Naive thymus-derived CD4-positive, alpha-beta T cell (primary cell): ENCODE measurements at regions not wholly inside any gene's neighbourhood (a gene's known extent, or its start where the extent isn't known, plus 50 kb on each side); places are given as distances from the start of the nearest gene placed in this dataset.

Experiments
- ATAC-seq: fragments of 150-1000 bp; cut with Tn5 transposase; 2 replicates; pipeline ENCODE4 v1.10.0; 2021; ENCODE audit warnings: mild to moderate bottlenecking, moderate library complexity
- CTCF ChIA-PET: fragments of 350-600 bp; sonication (Branson Sonifier 250); formaldehyde crosslinking; loops from one replicate; lab custom pipeline; 2021; ENCODE audit warnings: antibody characterized with exemption; lab: Charles Lee
- POLR2A ChIA-PET: fragments of 350-600 bp; sonication (Branson Sonifier 250); formaldehyde crosslinking; loops from one replicate; lab custom pipeline; 2021; ENCODE audit warnings: antibody characterized with exemption, inconsistent platforms; lab: Charles Lee
- DNase-seq, 9 donors: peaks; one replicate each; pipeline versions ENCODE4 v3.0.0 to v3.0.0-alpha.2; 2020 to 2022; ENCODE audit warnings: mixed read lengths in 1 of 9
- H3K27ac ChIP-seq: one replicate; pipeline ENCODE4 v1.7.0; 2013; ENCODE audit warnings: mild to moderate bottlenecking, low read depth, low read length, moderate library complexity
- H3K27me3 ChIP-seq, 2 donors: one replicate each; pipeline ENCODE4 v1.7.0; 2013; ENCODE audit warnings: low read length in 2 of 2, mild to moderate bottlenecking in 2 of 2, moderate library complexity in 2 of 2; ENCODE audit not compliant: control insufficient read depth in 2 of 2, insufficient read depth in 2 of 2
- H3K36me3 ChIP-seq, 3 experiments: 1 replicate in 2 of 3; 2 replicates in 1 of 3; pipeline ENCODE4 v1.7.0; 2013; ENCODE audit warnings: low read length in 3 of 3, mild to moderate bottlenecking in 3 of 3, moderate library complexity in 1 of 3; ENCODE audit not compliant: insufficient read depth in 3 of 3, control insufficient read depth in 2 of 3
- H3K4me1 ChIP-seq, 2 donors: one replicate each; pipeline ENCODE4 v1.7.0; 2013; ENCODE audit warnings: low read length in 2 of 2, mild to moderate bottlenecking in 2 of 2, moderate library complexity in 1 of 2; ENCODE audit not compliant: control insufficient read depth in 2 of 2, insufficient read depth in 2 of 2
- H3K4me3 ChIP-seq: 2 replicates; pipeline ENCODE4 v1.7.0; 2013; ENCODE audit warnings: mild to moderate bottlenecking, low read length
- H3K9me3 ChIP-seq, 3 experiments: 1 replicate in 2 of 3; 2 replicates in 1 of 3; pipeline ENCODE4 v1.7.0; 2013; ENCODE audit warnings: low read length in 3 of 3; ENCODE audit not compliant: control insufficient read depth in 2 of 3
- H3K27ac Mint-ChIP-seq, 9 donors: one replicate each; pipeline ENCODE4 v1.8.0; 2020 to 2022; ENCODE audit warnings: mixed read lengths in 9 of 9, mild to moderate bottlenecking in 8 of 9, moderate library complexity in 5 of 9, inconsistent platforms in 2 of 9
- H3K27me3 Mint-ChIP-seq, 5 donors: one replicate each; pipeline ENCODE4 v1.8.0; 2021 to 2022; ENCODE audit warnings: mixed read lengths in 5 of 5, mild to moderate bottlenecking in 1 of 5
- H3K36me3 Mint-ChIP-seq, 5 donors: one replicate each; pipeline ENCODE4 v1.8.0; 2020 to 2022; ENCODE audit warnings: mixed read lengths in 5 of 5, mild to moderate bottlenecking in 3 of 5, inconsistent platforms in 1 of 5
- H3K4me1 Mint-ChIP-seq, 7 donors: one replicate each; pipeline ENCODE4 v1.8.0; 2020 to 2022; ENCODE audit warnings: mixed read lengths in 7 of 7, mild to moderate bottlenecking in 3 of 7, inconsistent platforms in 1 of 7
- H3K4me3 Mint-ChIP-seq, 10 donors: one replicate each; pipeline ENCODE4 v1.8.0; 2020 to 2022; ENCODE audit warnings: mild to moderate bottlenecking in 10 of 10, mixed read lengths in 10 of 10, moderate library complexity in 6 of 10, inconsistent platforms in 2 of 10
- H3K9me3 Mint-ChIP-seq, 11 donors: one replicate each; pipeline ENCODE4 v1.8.0; 2020 to 2022; ENCODE audit warnings: mixed read lengths in 11 of 11, mild to moderate bottlenecking in 4 of 11, inconsistent platforms in 1 of 11, moderate library complexity in 1 of 11
- intact Hi-C, 2 donors: fragments of 100-400 bp; cut with micrococcal nuclease; formaldehyde crosslinking; loops; one replicate each; pipeline ENCODE4 v1.15.1; 2023

DNA sequence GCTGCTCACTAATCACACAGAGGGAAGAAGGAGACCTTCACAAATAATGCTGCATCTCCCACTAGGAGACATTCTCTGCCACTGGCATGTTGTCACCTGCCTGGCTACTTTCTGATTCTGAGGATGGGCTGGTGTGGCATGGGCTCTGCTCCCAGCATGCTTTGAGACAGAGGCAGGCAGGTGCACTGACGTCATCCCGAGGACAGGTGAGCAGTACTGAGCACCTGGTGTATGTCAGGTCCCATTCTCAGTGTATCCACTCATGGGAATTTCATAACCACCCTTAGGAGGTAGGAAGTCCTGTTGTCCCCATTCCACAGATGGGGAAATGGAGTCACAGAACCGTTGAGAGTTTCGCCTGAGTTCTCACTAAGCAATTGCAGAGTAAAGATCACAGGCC lies 597.9 kb downstream of the VRK1 start:
- H3K27ac Mint-ChIP-seq = peak overlapping the region in 1 of 9 donors; percentile 59

GRCh38 chr14:97401714-97402113 lies 604.5 kb downstream of the VRK1 start:
- Mint-ChIP-seq H3K27me3 (peaks cover 0 to 3% (median 0%) of the 10 kb centered on the region in 5 donors), H3K9me3 (peaks cover 0 to 5% (median 0%) of the 10 kb centered on the region in 11 donors), H3K27ac (no peak overlapping the region), H3K4me3 (no peak overlapping the region), H3K36me3 (peaks cover 0 to 5% (median 0%) of the 10 kb centered on the region in 5 donors), H3K4me1 (peaks cover 4 to 18% (median 6%) of the 10 kb centered on the region in 7 donors)
- Histone ChIP-seq H3K9me3 (no peaks in the 10 kb centered on the region), H3K4me3 (no peak overlapping the region), H3K27ac (no peak overlapping the region), H3K4me1 (no peaks in the 10 kb centered on the region), H3K36me3 (no peaks in the 10 kb centered on the region), H3K27me3 (no peaks in the 10 kb centered on the region)
- CTCF ChIA-PET = interaction anchor here (0.7 kb wide), 1 partner anchor 224 kb away, joined by 3 read pairs; no protein-coding TSS in a partner anchor
- intact Hi-C loops = loop anchor here in 1 of 2 donors (10.0 kb wide), 1 partner anchor 303 kb away; no protein-coding TSS in a partner anchor
- DNase-seq (no peak), ATAC-seq (no peak)
- POLR2A ChIA-PET = no interaction called here

More for the DNA sequence above, 597.9 kb downstream of the VRK1 start:
- H3K4me1 Mint-ChIP-seq = peaks cover 2 to 13% (median 5%) of the 10 kb centered on the region in 7 donors
- H3K27me3 ChIP-seq = no peaks in the 10 kb centered on the region
- H3K4me3 ChIP-seq = no peak overlapping the region
- H3K27me3 Mint-ChIP-seq = peaks cover 0 to 3% (median 0%) of the 10 kb centered on the region in 5 donors
- H3K9me3 Mint-ChIP-seq = peaks cover 0 to 5% (median 0%) of the 10 kb centered on the region in 11 donors
- no peaks in the 10 kb centered on the region for H3K9me3 ChIP-seq
- H3K27ac ChIP-seq = no peak overlapping the region
- no peaks in the 10 kb centered on the region for H3K36me3 ChIP-seq
- H3K36me3 Mint-ChIP-seq = peaks cover 0 to 3% (median 0%) of the 10 kb centered on the region in 5 donors
- intact Hi-C loops = no loop called here
- ATAC-seq = no peak
- no peak overlapping the region for H3K4me3 Mint-ChIP-seq
- H3K4me1 ChIP-seq = peaks cover 0 to 24% of the 10 kb centered on the region in 2 donors
- ChIA-PET CTCF (no interaction called here), POLR2A (no interaction called here)
- no peak for DNase-seq

- peak overlapping the region in 1 of 9 donors; percentile 57 for H3K27ac Mint-ChIP-seq
- no peak overlapping the region for H3K4me3 ChIP-seq
- H3K27me3 Mint-ChIP-seq = peaks cover 0 to 3% (median 0%) of the 10 kb centered on the region in 5 donors
- ATAC-seq (no peak), DNase-seq (no peak)
- H3K4me1 ChIP-seq = no peaks in the 10 kb centered on the region
- H3K4me1 Mint-ChIP-seq = peaks cover 5 to 18% (median 7%) of the 10 kb centered on the region in 7 donors
- peaks cover 0 to 5% (median 0%) of the 10 kb centered on the region in 5 donors for H3K36me3 Mint-ChIP-seq
- H3K9me3 Mint-ChIP-seq = peaks cover 0 to 5% (median 0%) of the 10 kb centered on the region in 11 donors
- ChIA-PET POLR2A (no interaction called here), CTCF (interaction anchor here (0.7 kb wide), 1 partner anchor 223 kb away, joined by 3 read pairs; no protein-coding TSS in a partner anchor)
- no peaks in the 10 kb centered on the region for H3K36me3 ChIP-seq
- intact Hi-C loops = loop anchor here in 1 of 2 donors (10.0 kb wide), 1 partner anchor 303 kb away; no protein-coding TSS in a partner anchor
- H3K9me3 ChIP-seq = no peaks in the 10 kb centered on the region
- no peaks in the 10 kb centered on the region for H3K27me3 ChIP-seq
- H3K27ac ChIP-seq = no peak overlapping the region
- H3K4me3 Mint-ChIP-seq = no peak overlapping the region
Measured at GRCh38 chr14:97402279-97402678, 605.1 kb downstream of the VRK1 start.

DNA sequence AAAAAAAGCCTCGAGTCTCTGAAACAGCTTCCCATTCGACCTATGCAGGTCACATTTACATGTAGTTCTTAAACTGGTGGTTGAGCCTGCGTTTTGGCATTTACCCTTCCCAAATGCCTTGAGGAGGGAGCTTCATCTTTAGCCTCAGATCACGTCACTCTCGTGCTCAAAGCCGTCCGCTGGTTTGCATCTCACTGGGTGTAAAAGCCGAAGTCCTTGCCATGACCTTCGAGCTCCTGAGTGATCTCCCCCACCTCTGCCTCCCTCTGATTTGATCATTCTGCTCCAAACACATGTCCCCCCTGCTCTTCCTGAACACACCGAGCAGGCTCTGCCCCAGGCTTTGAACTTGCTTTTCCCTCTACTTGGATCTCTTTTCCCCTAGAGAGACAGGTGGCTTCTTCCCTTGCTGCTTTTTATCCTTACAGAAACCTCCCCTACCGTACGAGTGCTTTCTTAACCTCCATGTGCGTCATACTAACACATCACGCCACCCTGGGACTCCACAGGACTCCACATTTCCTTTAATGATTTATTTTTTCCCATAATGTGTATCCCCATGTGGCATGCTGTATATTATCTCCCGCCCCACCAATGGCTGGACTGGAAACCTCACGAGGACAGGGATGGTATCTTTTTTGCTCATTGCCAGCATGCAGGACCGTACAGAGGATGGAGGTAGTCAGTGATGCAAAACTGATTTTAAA lies 610.7 kb downstream of the VRK1 start:
- Mint-ChIP-seq H3K4me3 (peak overlapping the region in 9 of 10 donors; percentile 26 to 80 (median 69)), H3K36me3 (peaks cover 0 to 2% (median 0%) of the 10 kb centered on the region in 5 donors), H3K4me1 (peaks cover 0 to 33% (median 26%) of the 10 kb centered on the region in 7 donors), H3K9me3 (no peaks in the 10 kb centered on the region), H3K27me3 (peaks cover 0 to 2% (median 0%) of the 10 kb centered on the region in 5 donors), H3K27ac (peak overlapping the region in 7 of 9 donors; percentile 23 to 88 (median 79))
- Histone ChIP-seq H3K9me3 (no peaks in the 10 kb centered on the region), H3K27me3 (peaks cover 0 to 6% of the 10 kb centered on the region in 2 donors), H3K4me1 (peaks cover 15 to 33% of the 10 kb centered on the region in 2 donors), H3K4me3 (no peak overlapping the region), H3K27ac (peak overlapping the region; percentile 25), H3K36me3 (no peaks in the 10 kb centered on the region)
- no peak for DNase-seq
- ChIA-PET POLR2A (interaction anchor here (0.7 to 1.0 kb wide), 2 partner anchors 37 to 199 kb away, joined by 3 to 4 read pairs; no protein-coding TSS in a partner anchor), CTCF (interaction anchor here (0.6 kb wide), 1 partner anchor 38 kb away, joined by 3 read pairs; no protein-coding TSS in a partner anchor)
- intact Hi-C loops = loop anchor here (2.0 to 10.0 kb wide), 4 partner anchors 17 to 729 kb away; no protein-coding TSS in a partner anchor
- peak; percentile 28 for ATAC-seq

GRCh38 chr14:97408503-97408902 lies 611.3 kb downstream of the VRK1 start:
- Mint-ChIP-seq H3K9me3 (no peaks in the 10 kb centered on the region), H3K4me3 (peak overlapping the region in 9 of 10 donors; percentile 42 to 80 (median 75)), H3K27ac (peak overlapping the region in 7 of 9 donors; percentile 23 to 88 (median 79)), H3K36me3 (peaks cover 0 to 1% (median 0%) of the 10 kb centered on the region in 5 donors), H3K27me3 (peaks cover 0 to 2% (median 0%) of the 10 kb centered on the region in 5 donors), H3K4me1 (peaks cover 0 to 33% (median 26%) of the 10 kb centered on the region in 7 donors)
- Histone ChIP-seq H3K36me3 (no peaks in the 10 kb centered on the region), H3K9me3 (no peaks in the 10 kb centered on the region), H3K27ac (peak overlapping the region; percentile 25), H3K4me3 (peak overlapping the region; percentile 27), H3K4me1 (peaks cover 15 to 34% of the 10 kb centered on the region in 2 donors), H3K27me3 (peaks cover 0 to 6% of the 10 kb centered on the region in 2 donors)
- intact Hi-C loops = loop anchor here (2.0 to 10.0 kb wide), 4 partner anchors 16 to 729 kb away; no protein-coding TSS in a partner anchor
- ATAC-seq (peak; percentile 30), DNase-seq (peak in 1 of 9 donors; percentile 6)
- CTCF ChIA-PET = no interaction called here
- POLR2A ChIA-PET = interaction anchor here (0.7 to 1.0 kb wide), 4 partner anchors 36 to 1859 kb away, joined by 3 to 4 read pairs (median 4); no protein-coding TSS in a partner anchor
